D721Med (cell line): ENCODE measurements at regions not wholly inside any gene's neighbourhood (a gene's known extent, or its start where the extent isn't known, plus 50 kb on each side); places are given as distances from the start of the nearest gene placed in this dataset.

Source experiments
- DNase-seq: peaks from one replicate; pipeline ENCODE4 v3.0.0; 2011; ENCODE audit warnings: low spot score; ENCODE audit not compliant: insufficient read length
- FAIRE-seq: peaks from 2 replicates; lab custom pipeline; 2011; peaks lifted over from hg19 to GRCh38; lab: Jason Lieb, UNC
- TF ChIP-seq, protein P1 (sequence below): IDR thresholded peaks from 2 replicates; pipeline ENCODE4 v1.5.1; 2012; ENCODE audit warnings: mild to moderate bottlenecking, control low read depth; ENCODE audit not compliant: insufficient read depth; ENCODE audit errors: missing control alignments

DNA sequence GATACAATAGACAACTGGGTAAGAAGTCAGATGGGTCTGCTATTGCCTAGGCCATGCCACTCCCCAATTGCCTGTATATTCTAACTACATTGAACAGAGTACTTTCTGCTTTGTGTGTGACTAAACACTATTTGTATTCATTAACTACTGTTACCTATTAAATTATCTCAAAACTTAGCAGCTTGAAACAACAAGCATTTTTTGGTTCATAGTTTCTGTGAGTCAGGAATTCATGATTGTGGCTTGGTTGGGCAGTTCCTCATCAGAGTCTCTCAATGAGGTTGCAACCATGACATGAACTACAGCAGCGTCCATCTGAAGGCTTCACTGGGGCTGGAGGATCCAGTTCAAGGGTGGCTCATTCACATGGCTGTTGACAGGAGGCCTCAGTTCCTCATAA is 205.7 kb downstream of the EN1 start:
- TF ChIP-seq, protein P1, sequence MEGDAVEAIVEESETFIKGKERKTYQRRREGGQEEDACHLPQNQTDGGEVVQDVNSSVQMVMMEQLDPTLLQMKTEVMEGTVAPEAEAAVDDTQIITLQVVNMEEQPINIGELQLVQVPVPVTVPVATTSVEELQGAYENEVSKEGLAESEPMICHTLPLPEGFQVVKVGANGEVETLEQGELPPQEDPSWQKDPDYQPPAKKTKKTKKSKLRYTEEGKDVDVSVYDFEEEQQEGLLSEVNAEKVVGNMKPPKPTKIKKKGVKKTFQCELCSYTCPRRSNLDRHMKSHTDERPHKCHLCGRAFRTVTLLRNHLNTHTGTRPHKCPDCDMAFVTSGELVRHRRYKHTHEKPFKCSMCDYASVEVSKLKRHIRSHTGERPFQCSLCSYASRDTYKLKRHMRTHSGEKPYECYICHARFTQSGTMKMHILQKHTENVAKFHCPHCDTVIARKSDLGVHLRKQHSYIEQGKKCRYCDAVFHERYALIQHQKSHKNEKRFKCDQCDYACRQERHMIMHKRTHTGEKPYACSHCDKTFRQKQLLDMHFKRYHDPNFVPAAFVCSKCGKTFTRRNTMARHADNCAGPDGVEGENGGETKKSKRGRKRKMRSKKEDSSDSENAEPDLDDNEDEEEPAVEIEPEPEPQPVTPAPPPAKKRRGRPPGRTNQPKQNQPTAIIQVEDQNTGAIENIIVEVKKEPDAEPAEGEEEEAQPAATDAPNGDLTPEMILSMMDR: no peak
- DNase-seq (no peak), FAIRE-seq (no peak)

DNA sequence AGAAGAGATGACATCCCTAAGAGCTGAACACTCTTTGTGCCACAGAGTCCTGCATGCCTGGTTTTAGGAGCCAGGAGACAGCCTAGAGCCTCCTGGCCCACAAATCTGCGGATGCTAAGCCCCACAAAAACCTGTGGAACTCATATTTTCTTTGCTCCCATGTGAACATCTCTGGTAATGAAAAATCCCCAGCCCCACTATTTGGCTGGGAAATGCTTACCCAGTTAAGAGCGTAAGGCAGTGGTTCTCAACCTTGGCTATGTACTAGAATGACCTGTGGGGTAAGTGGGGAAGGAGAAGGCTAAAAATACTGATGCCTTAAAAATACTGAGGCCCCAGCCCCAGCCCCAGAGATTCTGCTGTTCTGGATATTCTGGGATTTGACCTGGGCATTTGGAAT is 208.1 kb downstream of the EN1 start:
- FAIRE-seq: no peak
- TF ChIP-seq, protein P1: no peak
- DNase-seq: no peak

DNA sequence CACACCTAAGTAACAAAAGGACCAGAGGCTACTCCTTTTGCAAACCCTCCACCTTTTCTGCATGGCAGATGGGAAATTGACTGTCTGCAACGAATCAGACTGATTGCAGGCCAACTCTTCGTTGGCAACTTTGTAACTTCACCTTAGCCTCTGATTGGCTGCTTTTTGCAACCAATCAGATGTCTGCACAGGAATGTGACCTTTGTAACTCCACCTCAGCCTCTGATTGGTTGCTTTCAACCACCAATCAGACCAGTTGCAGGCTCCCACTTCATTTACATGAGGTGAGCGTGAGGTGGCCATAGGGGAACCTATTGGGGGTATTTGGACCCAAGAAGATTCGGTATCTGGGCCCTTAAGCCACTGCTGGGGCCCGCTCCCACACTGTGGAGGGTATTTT is 209.0 kb downstream of the EN1 start:
- DNase-seq: no peak
- FAIRE-seq: no peak
- TF ChIP-seq, protein P1: no peak

DNA sequence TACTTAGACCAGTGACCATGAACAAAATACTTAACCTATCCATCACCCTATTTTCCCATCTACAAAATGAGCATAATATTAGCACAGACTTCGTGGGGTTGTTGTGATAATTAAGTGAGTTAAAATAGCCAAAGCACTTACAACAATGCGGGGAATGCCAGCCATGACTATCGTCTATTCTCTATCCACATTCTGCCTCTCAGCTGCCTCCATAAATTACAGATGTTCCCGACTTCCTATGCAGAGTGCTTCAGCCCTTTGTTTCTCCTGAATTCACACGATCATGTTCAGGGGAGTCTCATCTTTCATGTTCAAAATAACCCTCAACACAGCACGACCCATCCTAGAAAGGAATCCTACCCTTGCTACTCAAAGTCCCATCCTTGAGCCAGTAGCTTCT is 211.6 kb downstream of the EN1 start:
- DNase-seq: no peak
- FAIRE-seq: no peak
- TF ChIP-seq, protein P1: no peak

DNA sequence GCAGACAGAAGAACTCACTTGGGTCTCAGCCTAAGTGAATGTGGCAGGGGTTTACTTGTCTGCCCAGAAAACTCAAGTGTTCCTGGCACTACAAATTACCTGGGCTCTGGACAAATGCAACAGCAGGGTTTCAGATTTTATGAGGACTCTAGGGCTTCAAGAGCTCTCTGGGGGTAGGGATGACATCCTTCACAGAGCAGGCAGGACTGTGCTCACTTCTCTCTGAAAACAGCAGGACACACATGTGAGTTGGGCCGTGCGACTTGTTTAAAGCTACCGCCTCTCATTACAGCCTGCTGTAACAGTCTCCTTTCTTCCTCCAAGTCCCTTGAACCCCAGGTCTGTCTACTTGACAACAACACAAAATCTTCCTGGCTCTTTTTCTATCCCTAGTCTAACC is 212.6 kb downstream of the EN1 start:
- TF ChIP-seq, protein P1: no peak
- FAIRE-seq (no peak), DNase-seq (no peak)

DNA sequence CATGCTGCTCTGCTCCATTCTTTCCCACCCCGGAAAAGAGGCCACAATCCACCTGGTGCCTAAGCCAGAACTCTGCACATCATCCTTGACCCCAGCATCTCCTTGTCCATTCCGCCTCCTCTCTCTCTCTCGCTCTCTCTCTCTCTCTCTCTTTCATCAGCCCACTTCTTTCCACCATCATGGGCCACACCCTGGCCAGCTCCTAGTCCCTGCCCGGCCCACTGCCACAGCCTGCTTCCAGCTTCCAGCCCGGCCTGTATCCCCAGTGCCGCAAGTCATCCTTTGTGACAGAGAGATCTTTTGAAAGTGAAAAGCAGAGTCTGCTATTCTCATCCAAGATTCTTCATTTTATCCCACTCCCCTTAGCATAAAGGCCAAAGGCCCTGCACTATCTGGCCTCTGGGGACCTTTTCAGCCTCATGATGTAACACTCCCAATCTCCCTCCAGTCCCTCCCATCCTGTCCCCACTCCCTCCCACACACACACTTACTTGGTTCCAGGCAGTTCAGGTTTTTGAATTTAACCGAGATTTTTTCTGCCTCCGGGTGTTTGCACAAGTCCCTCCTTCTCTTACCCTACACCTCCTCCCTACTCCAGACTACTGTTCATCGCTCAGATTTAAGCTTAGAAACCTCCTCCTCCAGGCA is 214.0 kb downstream of the EN1 start:
- FAIRE-seq (no peak), DNase-seq (no peak)
- TF ChIP-seq, protein P1: no peak

DNA sequence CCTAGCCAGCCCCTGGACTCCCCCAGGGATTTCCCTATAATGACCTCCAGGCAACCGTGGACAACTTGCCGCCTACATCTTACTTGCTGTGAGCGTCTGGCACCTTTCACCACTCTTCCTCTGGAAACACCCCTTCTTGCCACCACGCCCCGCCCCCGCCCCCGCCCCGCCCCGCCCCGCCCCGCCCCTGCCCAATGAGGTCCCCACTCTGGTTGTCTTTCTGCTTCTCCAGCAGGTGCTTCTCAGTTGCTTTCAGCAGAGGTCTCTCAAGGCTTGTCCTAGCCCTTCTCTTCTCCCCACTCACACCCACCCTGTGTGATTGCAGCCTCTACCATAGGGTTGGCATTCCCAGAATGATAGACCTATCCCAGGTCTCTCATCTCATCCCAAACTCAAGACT is 214.5 kb downstream of the EN1 start:
- DNase-seq: no peak
- TF ChIP-seq, protein P1: no peak
- no peak for FAIRE-seq
